Tibial nerve (tissue), 3 donors: ENCODE measurements at regions not wholly inside any gene's neighbourhood (a gene's known extent, or its start where the extent isn't known, plus 50 kb on each side); places are given as distances from the start of the nearest gene placed in this dataset.

Experiments
- POLR2A ChIP-seq, 2 donors: fragments of 450-650 bp; IDR thresholded peaks; one replicate each; pipeline ENCODE4 v1.6.1; 2017; ENCODE audit warnings: antibody characterized with exemption in 2 of 2, mild to moderate bottlenecking in 2 of 2, moderate library complexity in 2 of 2
- TF ChIP-seq, protein P1 (sequence below), 5 experiments: fragments of 200-600 bp in 3 of 5; fragments of 450-650 bp in 2 of 5; sonication (generic) in 3 of 5; IDR thresholded peaks; one replicate each; pipeline ENCODE4 v1.5.1; 2016 to 2019; ENCODE audit warnings: antibody characterized with exemption in 5 of 5, mild to moderate bottlenecking in 3 of 5, moderate library complexity in 2 of 5

DNA sequence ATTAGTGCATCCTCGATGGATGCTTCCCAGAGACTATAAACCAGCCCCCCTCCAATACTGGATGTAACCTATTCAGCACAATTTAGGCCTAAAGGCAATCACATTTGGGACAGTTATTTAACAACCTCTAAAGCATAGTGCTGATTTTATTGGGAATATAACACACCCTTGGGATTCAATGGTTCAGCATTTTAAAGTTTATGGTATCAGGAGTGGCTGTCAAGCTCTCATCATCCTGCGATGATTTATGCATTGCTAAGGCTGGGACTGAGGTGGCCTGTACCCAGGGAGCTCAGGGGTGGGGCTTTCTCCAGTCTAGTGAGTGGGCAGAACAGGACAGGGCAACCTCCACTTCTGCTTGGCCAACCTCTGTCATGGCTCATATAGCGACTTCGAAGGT, 464.9 kb downstream of the INHBA start:
- TF ChIP-seq, protein P1, sequence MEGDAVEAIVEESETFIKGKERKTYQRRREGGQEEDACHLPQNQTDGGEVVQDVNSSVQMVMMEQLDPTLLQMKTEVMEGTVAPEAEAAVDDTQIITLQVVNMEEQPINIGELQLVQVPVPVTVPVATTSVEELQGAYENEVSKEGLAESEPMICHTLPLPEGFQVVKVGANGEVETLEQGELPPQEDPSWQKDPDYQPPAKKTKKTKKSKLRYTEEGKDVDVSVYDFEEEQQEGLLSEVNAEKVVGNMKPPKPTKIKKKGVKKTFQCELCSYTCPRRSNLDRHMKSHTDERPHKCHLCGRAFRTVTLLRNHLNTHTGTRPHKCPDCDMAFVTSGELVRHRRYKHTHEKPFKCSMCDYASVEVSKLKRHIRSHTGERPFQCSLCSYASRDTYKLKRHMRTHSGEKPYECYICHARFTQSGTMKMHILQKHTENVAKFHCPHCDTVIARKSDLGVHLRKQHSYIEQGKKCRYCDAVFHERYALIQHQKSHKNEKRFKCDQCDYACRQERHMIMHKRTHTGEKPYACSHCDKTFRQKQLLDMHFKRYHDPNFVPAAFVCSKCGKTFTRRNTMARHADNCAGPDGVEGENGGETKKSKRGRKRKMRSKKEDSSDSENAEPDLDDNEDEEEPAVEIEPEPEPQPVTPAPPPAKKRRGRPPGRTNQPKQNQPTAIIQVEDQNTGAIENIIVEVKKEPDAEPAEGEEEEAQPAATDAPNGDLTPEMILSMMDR (IDR thresholded peaks at IDR 0.05) = no peak
- no peak for TF ChIP-seq POLR2A (IDR thresholded peaks at IDR 0.05)
